GM19467 (cell line): ENCODE measurements at regions not wholly inside any gene's neighbourhood (a gene's known extent, or its start where the extent isn't known, plus 50 kb on each side); places are given as distances from the start of the nearest gene placed in this dataset.
"Not testable (repeated sequence)": the region's sequence is repeated elsewhere in the genome, so short reads cannot be mapped to it uniquely, and the experiment has no call there.

ENCODE experiments used
- ATAC-seq: cut with Tn5 transposase; IDR thresholded peaks from one replicate; pipeline ENCODE4 v1.9.1; 2021; ENCODE audit warnings: mild to moderate bottlenecking, moderate library complexity; ENCODE audit not compliant: unreplicated experiment

DNA sequence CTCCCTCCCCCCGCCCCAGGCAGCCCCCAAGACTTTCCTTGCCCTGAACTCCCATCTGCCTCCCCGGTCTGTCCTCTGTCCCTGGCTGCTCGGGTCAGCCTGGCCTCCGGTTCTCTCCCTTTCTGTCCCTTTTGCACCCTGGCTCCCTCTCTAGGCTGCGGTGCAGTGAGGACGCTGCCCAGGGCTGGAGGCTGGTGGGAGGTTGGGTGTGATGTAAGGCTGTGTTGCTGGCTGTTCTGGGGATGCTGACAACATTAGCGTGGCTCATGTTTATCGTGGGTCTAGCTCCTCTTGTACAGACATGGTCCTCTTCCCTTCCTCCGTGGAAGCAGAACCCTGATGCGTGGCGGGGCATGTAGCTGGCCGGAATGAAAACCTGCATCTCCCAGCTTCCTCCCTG is 357.5 kb downstream of the CNTNAP3B start:
- ATAC-seq, result not testable (repeated sequence)

DNA sequence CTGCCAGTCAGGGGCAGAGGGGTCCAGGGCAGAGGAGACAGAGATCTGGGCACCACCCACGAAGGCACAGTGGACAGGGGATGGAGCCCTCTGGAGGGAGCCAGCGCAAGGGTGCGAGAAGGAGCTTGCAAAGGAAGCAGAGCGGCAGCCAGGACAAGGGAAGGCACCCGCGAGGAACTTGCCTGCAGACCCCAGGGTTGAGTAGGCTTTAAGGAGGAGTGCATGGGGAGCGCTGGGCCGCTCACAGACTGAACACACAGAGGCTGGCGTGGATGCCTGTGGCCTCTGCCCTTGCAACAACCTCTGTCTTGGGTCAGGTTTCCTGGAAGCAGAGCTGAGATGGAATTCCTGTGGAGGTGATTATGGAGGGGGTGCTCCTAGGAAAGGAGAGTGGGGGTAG is 374.4 kb downstream of the CNTNAP3B start:
- not testable (repeated sequence) for ATAC-seq

GRCh38 chr9:41754403-41754802 is 374.8 kb downstream of the CNTNAP3B start:
- not testable (repeated sequence) for ATAC-seq

DNA sequence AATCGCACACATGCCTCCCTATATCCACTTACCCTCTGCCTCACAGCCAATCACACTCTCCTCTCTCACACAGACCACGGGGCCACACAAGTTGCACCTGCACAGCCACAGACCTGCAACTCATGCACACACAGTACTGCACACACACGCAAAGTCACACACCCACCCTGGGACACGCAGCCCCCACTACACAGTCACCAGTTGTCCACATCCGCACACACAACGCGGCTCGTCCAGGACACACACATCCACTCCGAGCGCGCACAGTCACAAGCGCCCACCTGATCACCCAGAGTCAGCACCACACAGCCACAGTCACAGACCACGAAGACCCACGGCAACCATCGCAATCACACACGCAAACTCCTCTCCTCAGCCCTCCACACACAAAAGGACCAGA is 387.3 kb downstream of the CNTNAP3B start:
- not testable (repeated sequence) for ATAC-seq

DNA sequence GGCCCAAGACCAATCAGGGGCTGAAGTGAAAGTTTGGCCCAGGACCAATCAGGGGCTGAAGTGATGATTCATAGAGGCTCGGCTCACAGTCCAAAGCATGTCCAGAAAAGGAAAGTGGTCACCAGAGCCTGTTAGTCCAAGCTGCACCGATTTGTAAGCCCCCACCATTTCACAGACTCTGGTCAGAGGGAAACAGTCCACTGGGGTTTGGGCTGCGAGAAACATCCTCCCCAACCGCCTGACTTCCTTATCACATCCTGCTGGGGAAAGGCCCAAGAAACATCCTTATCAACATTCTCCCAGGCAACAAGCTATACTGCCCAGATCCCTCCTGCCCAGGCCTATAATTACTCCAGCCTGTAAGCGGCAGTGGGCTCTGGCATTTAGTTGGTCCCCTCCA is 388.1 kb downstream of the CNTNAP3B start:
- not testable (repeated sequence) for ATAC-seq

GRCh38 chr9:41738681-41739080 is 390.5 kb downstream of the CNTNAP3B start:
- not testable (repeated sequence) for ATAC-seq

DNA sequence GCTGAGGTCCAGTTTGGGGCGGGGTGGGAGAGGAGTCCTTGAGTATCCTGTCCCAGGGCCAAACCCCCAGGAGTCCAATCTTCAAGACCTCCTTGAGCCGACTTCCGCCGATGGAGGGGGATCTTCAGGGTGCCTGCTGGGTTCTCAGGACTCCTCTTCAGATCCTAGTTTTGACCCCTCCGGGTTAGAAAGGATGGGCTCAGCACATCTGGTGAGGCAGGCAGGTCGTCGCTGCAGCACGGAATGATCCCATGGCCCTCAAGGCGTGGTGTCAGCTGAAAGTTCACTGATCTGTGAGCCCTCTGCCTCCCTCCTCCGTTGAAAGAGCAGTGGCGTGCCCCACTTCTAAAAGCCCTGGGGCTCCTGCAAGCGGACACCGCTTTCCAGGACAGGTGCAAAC is 430.0 kb downstream of the CNTNAP3B start:
- ATAC-seq, result not testable (repeated sequence)

- ATAC-seq, result not testable (repeated sequence)
Measured at GRCh38 chr9:41697080-41697479, 432.1 kb downstream of the CNTNAP3B start.

DNA sequence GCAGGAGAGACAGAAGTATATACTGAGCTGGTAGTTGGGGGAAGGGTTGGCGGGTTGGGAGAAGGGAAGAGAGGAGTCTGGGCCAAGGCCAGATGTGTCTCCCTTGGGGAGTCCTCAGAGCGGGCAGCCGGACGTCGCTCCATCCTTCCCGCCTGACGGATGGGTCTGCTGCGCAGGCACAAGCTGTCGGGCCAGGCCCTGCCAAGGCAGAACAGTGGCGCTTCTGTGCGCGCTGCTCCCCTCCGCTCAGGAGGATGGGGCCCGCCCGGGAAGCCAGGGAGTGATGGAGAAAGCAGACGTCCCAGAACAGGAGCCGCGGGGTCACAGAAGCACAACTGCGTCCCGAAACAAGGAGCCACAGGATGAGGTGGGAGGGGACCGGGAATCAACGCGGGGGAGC is 449.9 kb downstream of the CNTNAP3B start:
- not testable (repeated sequence) for ATAC-seq

- not testable (repeated sequence) for ATAC-seq
Measured at GRCh38 chr9:41663497-41664036, 465.7 kb downstream of the CNTNAP3B start.

GRCh38 chr9:41658706-41659105 is 469.6 kb upstream of the ZNG1F start:
- not testable (repeated sequence) for ATAC-seq

DNA sequence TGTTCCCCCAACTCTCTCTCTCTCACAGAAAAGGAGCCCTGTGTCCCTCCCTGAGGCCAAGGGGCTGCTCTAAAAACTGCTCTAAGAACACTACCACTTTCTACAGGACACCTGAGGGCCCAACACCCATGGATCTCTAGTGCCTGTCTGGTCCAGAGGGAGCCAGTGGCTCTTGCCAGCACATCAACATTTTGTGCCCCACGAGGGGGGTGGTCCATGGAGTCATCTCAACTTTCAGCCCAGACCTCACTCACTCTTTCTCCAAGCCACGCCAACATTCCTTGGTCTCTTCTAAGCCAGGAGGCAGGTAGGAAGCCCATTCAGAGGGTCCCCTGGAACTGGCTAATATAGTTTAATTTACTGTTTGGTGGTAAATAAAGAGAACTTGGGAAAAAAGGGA is 469.0 kb upstream of the ZNG1F start:
- not testable (repeated sequence) for ATAC-seq

DNA sequence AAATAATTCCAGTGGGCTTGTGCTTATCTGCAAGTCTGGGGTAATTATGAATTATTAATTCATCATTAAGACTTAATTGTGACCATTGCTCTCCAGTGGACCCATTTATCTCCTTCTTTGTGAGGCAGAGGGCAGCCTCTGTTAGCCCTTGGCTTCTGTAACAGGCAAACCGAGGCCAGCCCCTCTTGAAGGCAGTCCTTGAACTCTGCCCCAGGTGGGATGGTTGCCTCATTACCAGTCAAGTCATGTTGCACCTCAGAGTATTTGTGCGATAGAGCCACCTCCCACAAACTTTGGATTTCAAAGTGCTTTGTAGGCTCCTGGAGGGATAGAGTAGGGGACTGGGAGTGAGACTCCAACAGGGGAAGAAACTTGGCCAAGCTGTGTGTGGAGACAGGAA is 468.0 kb upstream of the ZNG1F start:
- not testable (repeated sequence) for ATAC-seq

DNA sequence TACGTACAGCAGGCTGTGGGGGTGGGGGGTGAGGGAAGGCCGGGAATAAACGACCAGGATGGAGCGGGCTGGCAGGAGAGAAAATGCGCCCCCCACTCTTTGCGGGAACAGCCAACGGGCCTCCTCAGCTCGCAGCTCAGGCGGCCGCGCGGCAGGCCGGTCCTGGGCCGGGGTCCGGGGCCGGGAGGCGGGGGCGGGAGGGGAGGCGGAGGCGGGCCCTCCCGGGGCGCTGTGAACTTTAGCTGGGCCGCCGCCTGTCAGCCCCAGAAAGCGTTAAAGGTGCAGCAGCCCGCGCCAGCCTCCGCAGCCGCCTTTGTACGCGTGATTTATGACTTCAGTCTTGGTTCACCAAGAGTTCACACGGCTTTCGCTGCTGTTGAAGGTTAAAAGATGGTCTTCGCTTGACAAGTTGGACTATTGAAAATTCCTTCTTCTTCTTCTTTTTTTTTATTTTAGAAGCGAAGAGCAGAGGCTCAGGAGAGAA is 466.0 kb upstream of the ZNG1F start:
- not testable (repeated sequence) for ATAC-seq

- not testable (repeated sequence) for ATAC-seq
Measured at GRCh38 chr9:41654349-41654748, 465.2 kb upstream of the ZNG1F start.

DNA sequence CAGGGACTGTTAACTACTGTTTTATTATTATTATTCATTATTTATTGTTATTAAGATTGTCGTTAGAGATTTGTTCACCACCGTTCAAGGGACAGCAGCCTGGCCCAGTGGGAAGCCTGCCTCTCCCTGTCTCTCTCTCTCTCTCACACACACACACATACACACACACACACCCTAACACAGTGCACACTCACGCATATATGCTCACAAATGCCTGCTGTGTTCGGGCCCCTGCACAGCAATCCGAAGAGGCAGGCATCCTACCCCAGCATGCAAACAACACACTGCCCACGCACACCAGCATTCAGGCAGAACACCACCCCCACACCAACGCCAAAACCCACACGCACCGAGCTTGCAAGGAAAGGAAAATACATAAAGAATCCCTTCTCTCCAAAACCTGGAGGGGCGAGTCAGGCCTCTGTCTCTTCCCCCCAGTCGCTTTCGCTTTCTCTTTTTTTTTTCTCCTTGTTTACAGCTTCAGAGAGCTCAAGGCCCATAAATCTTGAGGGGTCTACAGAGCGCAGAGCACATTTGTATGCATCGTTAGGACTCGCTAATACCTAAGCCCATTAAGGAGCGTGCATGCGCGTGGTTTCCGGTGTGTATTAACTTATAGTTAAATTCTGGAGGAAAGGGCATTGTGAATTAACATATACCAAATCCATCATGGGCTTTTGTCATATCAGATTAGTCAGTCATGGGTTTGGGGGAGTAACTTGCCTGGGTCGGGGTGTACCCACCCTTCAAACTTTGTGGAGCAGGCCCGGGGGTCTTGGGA is 464.6 kb upstream of the ZNG1F start:
- not testable (repeated sequence) for ATAC-seq

- not testable (repeated sequence) for ATAC-seq
Measured at GRCh38 chr9:41652800-41653199, 463.7 kb upstream of the ZNG1F start.

GRCh38 chr9:41652100-41652713 is 463.1 kb upstream of the ZNG1F start:
- ATAC-seq, result not testable (repeated sequence)

DNA sequence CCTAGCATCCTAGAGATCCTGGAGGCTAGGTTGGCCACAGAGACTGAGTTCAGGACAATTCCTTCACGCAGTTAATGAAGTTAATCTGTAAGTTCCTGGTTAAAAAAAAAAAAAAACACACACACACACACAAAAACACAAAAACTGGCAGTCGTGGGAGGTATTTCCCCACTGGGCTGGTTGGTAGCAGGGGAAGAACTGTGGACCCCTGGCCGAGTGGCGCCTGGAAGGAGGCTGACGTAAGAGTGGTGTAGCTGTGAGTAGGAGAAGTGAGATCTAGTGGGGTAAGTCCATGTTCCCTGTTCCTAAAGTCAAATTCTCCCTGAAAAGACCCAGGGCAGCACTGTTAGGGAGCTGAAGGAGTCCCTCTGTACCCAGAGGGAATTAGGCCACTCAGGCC is 461.0 kb upstream of the ZNG1F start:
- not testable (repeated sequence) for ATAC-seq

DNA sequence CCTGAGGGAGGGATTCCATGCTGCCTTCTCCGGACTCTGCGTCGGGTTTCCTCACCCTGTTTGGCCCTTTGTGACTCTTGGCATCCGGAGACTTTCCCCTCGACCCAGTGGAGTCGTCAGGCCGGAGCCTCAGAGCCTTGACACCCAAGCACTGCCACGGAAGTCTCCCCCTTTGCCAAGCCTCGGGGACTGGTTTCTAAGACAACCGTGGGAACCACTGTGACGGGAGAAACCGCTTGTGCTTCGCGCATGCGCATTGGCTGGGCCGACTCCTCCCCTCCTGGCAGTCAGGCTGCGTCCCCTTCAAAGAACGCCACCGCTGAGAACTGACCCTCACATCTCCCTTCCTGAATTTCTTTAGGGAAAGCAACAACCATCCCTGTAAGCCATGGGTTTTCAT is 459.4 kb upstream of the ZNG1F start:
- not testable (repeated sequence) for ATAC-seq

- ATAC-seq, result not testable (repeated sequence)
Measured at GRCh38 chr9:41646246-41646645, 457.1 kb upstream of the ZNG1F start.
